GM23248 (cell line): ENCODE measurements at regions not wholly inside any gene's neighbourhood (a gene's known extent, or its start where the extent isn't known, plus 50 kb on each side); places are given as distances from the start of the nearest gene placed in this dataset.

Experiments
- DNase-seq: peaks from one replicate; pipeline ENCODE4 v3.0.0-alpha.2; 2015
- H2AFZ ChIP-seq: fragments of 200-600 bp; sonication (generic); 2 replicates; pipeline ENCODE4 v1.6.1; 2016; ENCODE audit warnings: antibody characterized with exemption
- H3F3A ChIP-seq: fragments of 200-600 bp; sonication (generic); 2 replicates; pipeline ENCODE4 v1.6.1; 2016; ENCODE audit warnings: mild to moderate bottlenecking, antibody characterized with exemption, mixed run types; ENCODE audit not compliant: insufficient read depth
- H3K27ac ChIP-seq: fragments of 200-600 bp; sonication (generic); 2 replicates; pipeline ENCODE4 v1.5.1; 2016; ENCODE audit warnings: mild to moderate bottlenecking
- H3K27me3 ChIP-seq: fragments of 200-600 bp; sonication (generic); replicated peaks from 2 replicates; pipeline ENCODE4 v1.6.1; 2016; ENCODE audit warnings: mild to moderate bottlenecking; ENCODE audit not compliant: insufficient read depth
- H3K36me3 ChIP-seq: fragments of 200-600 bp; sonication (generic); 2 replicates; pipeline ENCODE4 v1.6.1; 2016; ENCODE audit warnings: low read depth, mild to moderate bottlenecking
- H3K4me1 ChIP-seq: fragments of 200-600 bp; sonication (generic); 2 replicates; pipeline ENCODE4 v1.6.1; 2016; ENCODE audit warnings: mild to moderate bottlenecking; ENCODE audit not compliant: insufficient read depth
- H3K4me2 ChIP-seq: fragments of 200-600 bp; sonication (generic); one replicate; pipeline ENCODE4 v1.6.1; 2016; ENCODE audit warnings: mild to moderate bottlenecking; ENCODE audit not compliant: unreplicated experiment
- H3K4me3 ChIP-seq: fragments of 200-600 bp; sonication (generic); 2 replicates; pipeline ENCODE4 v1.5.1; 2016; ENCODE audit warnings: mild to moderate bottlenecking
- H3K79me2 ChIP-seq: fragments of 200-600 bp; sonication (generic); 2 replicates; pipeline ENCODE4 v1.6.1; 2016; ENCODE audit warnings: mild to moderate bottlenecking; ENCODE audit not compliant: insufficient read depth
- H3K9ac ChIP-seq: fragments of 200-600 bp; sonication (generic); 2 replicates; pipeline ENCODE4 v1.6.1; 2016; ENCODE audit warnings: mild to moderate bottlenecking
- H3K9me2 ChIP-seq: fragments of 200-600 bp; sonication (generic); 2 replicates; pipeline ENCODE4 v1.6.1; 2016; ENCODE audit warnings: mixed run types, mild to moderate bottlenecking, moderate library complexity; ENCODE audit not compliant: insufficient read depth
- H3K9me3 ChIP-seq: fragments of 200-600 bp; sonication (generic); one replicate; pipeline ENCODE4 v1.6.1; 2017; ENCODE audit warnings: low read depth
- H4K20me1 ChIP-seq: fragments of 200-600 bp; sonication (generic); 2 replicates; pipeline ENCODE4 v1.6.0; 2016; ENCODE audit not compliant: insufficient read depth
- EZH2 ChIP-seq: fragments of 200-600 bp; sonication (generic); IDR thresholded peaks from 2 replicates; pipeline ENCODE4 v1.6.1; 2018; ENCODE audit warnings: antibody characterized with exemption, mild to moderate bottlenecking; ENCODE audit not compliant: insufficient read depth, poor library complexity, severe bottlenecking
- EZH2phosphoT487 ChIP-seq: fragments of 200-600 bp; sonication (generic); IDR thresholded peaks from 2 replicates; pipeline ENCODE4 v1.6.1; 2018; ENCODE audit warnings: antibody characterized with exemption, moderate library complexity, mild to moderate bottlenecking, low read depth; ENCODE audit not compliant: insufficient read depth
- WGBS, 2 experiments: methylation state at CpG; one replicate each; pipeline ENCODE4 v1.1.6; 2015 to 2017; ENCODE audit warnings: low lambda C conversion rate in 2 of 2, low coverage in 1 of 2; ENCODE audit errors: missing lambda C conversion rate in 2 of 2; 5-methylcytosine and 5-hydroxymethylcytosine counted together
- in situ Hi-C: fragments of 300-500 bp; cut with MboI; formaldehyde crosslinking; loops from 2 replicates; pipeline ENCODE4 v1.15.0; 2020

- H2AFZ ChIP-seq: no peak overlapping the region
- H3K4me2 ChIP-seq: no peak overlapping the region
- 0 out of 2 replicates have a peak, but pooled peaks cover 6% of the 10 kb centered on the region for H3F3A ChIP-seq
- H3K4me1 ChIP-seq: peaks cover 30% of the 10 kb centered on the region
- H3K9me2 ChIP-seq: no peaks in the 10 kb centered on the region
- H4K20me1 ChIP-seq: no peaks in the 10 kb centered on the region
- WGBS, 2 experiments: 91 to 100% methylated on average over 8 of the region's 8 CpGs
- in situ Hi-C loops: loop anchor here (5.0 to 25.0 kb wide), 2 partner anchors 170 to 505 kb away; no protein-coding TSS in a partner anchor
- TF ChIP-seq EZH2phosphoT487 (no peak), EZH2 (no peak)
- H3K27ac ChIP-seq: no peak overlapping the region
- no peaks in the 10 kb centered on the region for H3K27me3 ChIP-seq
- no peak overlapping the region for H3K9ac ChIP-seq
- no peak for DNase-seq
- no peaks in the 10 kb centered on the region for H3K9me3 ChIP-seq
- H3K4me3 ChIP-seq: no peak overlapping the region
- no peaks in the 10 kb centered on the region for H3K36me3 ChIP-seq
- no peaks in the 10 kb centered on the region for H3K79me2 ChIP-seq
Observed at GRCh38 chr5:68457285-68457684, 241.7 kb downstream of the PIK3R1 start.

GRCh38 chr5:68458416-68459021 lies 243.0 kb downstream of the PIK3R1 start:
- H3K9me3 ChIP-seq: no peaks in the 10 kb centered on the region
- no peak overlapping the region for H3K27ac ChIP-seq
- in situ Hi-C loops: loop anchor here (5.0 to 25.0 kb wide), 2 partner anchors 171 to 504 kb away; no protein-coding TSS in a partner anchor
- H3F3A ChIP-seq: 0 out of 2 replicates have a peak, but pooled peaks cover 6% of the 10 kb centered on the region
- no peaks in the 10 kb centered on the region for H3K27me3 ChIP-seq
- WGBS, 2 experiments: 87 to 90% methylated on average over 3 of the region's 3 CpGs
- H3K9ac ChIP-seq: no peak overlapping the region
- no peaks in the 10 kb centered on the region for H4K20me1 ChIP-seq
- H3K9me2 ChIP-seq: no peaks in the 10 kb centered on the region
- no peak for TF ChIP-seq EZH2
- TF ChIP-seq EZH2phosphoT487: no peak
- DNase-seq: no peak
- H3K4me3 ChIP-seq: no peak overlapping the region
- no peaks in the 10 kb centered on the region for H3K36me3 ChIP-seq
- no peaks in the 10 kb centered on the region for H3K79me2 ChIP-seq
- H3K4me2 ChIP-seq: no peak overlapping the region
- H2AFZ ChIP-seq: no peak overlapping the region
- H3K4me1 ChIP-seq: peaks cover 30% of the 10 kb centered on the region

GRCh38 chr5:68459093-68459809 lies 243.7 kb downstream of the PIK3R1 start:
- no peak overlapping the region for H3K27ac ChIP-seq
- 91 to 93% methylated on average over 3 of the region's 3 CpGs for WGBS, 2 experiments
- H3K4me1 ChIP-seq: peaks cover 29% of the 10 kb centered on the region
- H3K4me3 ChIP-seq: no peak overlapping the region
- H3K9ac ChIP-seq: no peak overlapping the region
- H3K79me2 ChIP-seq: no peaks in the 10 kb centered on the region
- H4K20me1 ChIP-seq: no peaks in the 10 kb centered on the region
- in situ Hi-C loops: loop anchor here (5.0 to 25.0 kb wide), 2 partner anchors 172 to 503 kb away; no protein-coding TSS in a partner anchor
- 0 out of 2 replicates have a peak, but pooled peaks cover 6% of the 10 kb centered on the region for H3F3A ChIP-seq
- no peak for DNase-seq
- no peaks in the 10 kb centered on the region for H3K36me3 ChIP-seq
- H3K4me2 ChIP-seq: no peak overlapping the region
- H3K9me2 ChIP-seq: no peaks in the 10 kb centered on the region
- no peaks in the 10 kb centered on the region for H3K27me3 ChIP-seq
- no peak overlapping the region for H2AFZ ChIP-seq
- TF ChIP-seq EZH2: no peak
- TF ChIP-seq EZH2phosphoT487: no peak
- no peaks in the 10 kb centered on the region for H3K9me3 ChIP-seq

GRCh38 chr5:68459810-68460139 lies 244.2 kb downstream of the PIK3R1 start:
- no peaks in the 10 kb centered on the region for H3K9me3 ChIP-seq

More at GRCh38 chr5:68459810-68460139, 244.2 kb downstream of the PIK3R1 start:
- no peaks in the 10 kb centered on the region for H3K27me3 ChIP-seq
- H3F3A ChIP-seq: 0 out of 2 replicates have a peak, but pooled peaks cover 6% of the 10 kb centered on the region
- DNase-seq: no peak
- H3K9me2 ChIP-seq: no peaks in the 10 kb centered on the region
- H3K4me2 ChIP-seq: no peak overlapping the region
- H2AFZ ChIP-seq: no peak overlapping the region
- WGBS, 2 experiments: 67 to 76% methylated on average over 3 of the region's 3 CpGs
- H3K4me3 ChIP-seq: no peak overlapping the region
- peaks cover 23% of the 10 kb centered on the region for H3K4me1 ChIP-seq
- H3K9ac ChIP-seq: no peak overlapping the region
- no peaks in the 10 kb centered on the region for H3K36me3 ChIP-seq
- no peak overlapping the region for H3K27ac ChIP-seq
- in situ Hi-C loops: loop anchor here (5.0 to 25.0 kb wide), 2 partner anchors 172 to 503 kb away; no protein-coding TSS in a partner anchor
- H4K20me1 ChIP-seq: no peaks in the 10 kb centered on the region
- H3K79me2 ChIP-seq: no peaks in the 10 kb centered on the region
- TF ChIP-seq EZH2: no peak
- no peak for TF ChIP-seq EZH2phosphoT487
